Prostate gland (tissue), 2 donors: ENCODE measurements at regions not wholly inside any gene's neighbourhood (a gene's known extent, or its start where the extent isn't known, plus 50 kb on each side); places are given as distances from the start of the nearest gene placed in this dataset.

Experiments used
- POLR2A ChIP-seq: fragments of 450-650 bp; IDR thresholded peaks from one replicate; pipeline ENCODE4 v1.6.1; 2016; ENCODE audit warnings: antibody characterized with exemption, mild to moderate bottlenecking
- POLR2AphosphoS5 ChIP-seq: sonication (generic); formaldehyde crosslinking; IDR thresholded peaks from one replicate; pipeline ENCODE4 v1.6.1; 2017; ENCODE audit warnings: antibody characterized with exemption
- TF ChIP-seq, protein P1 (sequence below), 4 experiments: fragments of 200-600 bp in 2 of 4; fragments of 450-650 bp in 2 of 4; sonication (generic) in 2 of 4; IDR thresholded peaks; 1 replicate in 3 of 4; 2 replicates in 1 of 4; pipeline ENCODE4 v1.5.1; 2016 to 2019; ENCODE audit warnings: antibody characterized with exemption in 4 of 4, mild to moderate bottlenecking in 2 of 4, moderate library complexity in 2 of 4

DNA sequence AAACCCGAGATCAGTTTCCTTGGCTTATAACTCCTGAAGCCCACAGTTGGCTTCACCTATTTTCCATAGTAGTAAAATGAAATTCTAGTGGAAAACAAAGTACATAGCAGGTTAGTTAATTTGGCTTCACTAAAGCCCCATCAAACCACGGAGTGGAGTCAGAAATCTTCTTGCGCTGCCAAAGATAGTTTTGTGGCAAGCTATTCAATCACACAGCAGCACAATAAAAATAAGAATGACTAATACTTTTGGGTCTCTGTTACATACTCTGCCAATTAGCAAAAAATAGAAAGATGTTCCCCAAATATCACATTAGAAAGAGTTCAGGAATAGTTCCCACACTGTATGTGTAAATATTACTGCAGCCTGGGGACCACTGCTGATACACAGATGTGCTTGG, 175.2 kb upstream of the NOL4 start:
- TF ChIP-seq, protein P1, sequence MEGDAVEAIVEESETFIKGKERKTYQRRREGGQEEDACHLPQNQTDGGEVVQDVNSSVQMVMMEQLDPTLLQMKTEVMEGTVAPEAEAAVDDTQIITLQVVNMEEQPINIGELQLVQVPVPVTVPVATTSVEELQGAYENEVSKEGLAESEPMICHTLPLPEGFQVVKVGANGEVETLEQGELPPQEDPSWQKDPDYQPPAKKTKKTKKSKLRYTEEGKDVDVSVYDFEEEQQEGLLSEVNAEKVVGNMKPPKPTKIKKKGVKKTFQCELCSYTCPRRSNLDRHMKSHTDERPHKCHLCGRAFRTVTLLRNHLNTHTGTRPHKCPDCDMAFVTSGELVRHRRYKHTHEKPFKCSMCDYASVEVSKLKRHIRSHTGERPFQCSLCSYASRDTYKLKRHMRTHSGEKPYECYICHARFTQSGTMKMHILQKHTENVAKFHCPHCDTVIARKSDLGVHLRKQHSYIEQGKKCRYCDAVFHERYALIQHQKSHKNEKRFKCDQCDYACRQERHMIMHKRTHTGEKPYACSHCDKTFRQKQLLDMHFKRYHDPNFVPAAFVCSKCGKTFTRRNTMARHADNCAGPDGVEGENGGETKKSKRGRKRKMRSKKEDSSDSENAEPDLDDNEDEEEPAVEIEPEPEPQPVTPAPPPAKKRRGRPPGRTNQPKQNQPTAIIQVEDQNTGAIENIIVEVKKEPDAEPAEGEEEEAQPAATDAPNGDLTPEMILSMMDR (IDR thresholded peaks at IDR 0.05) = no peak
- TF ChIP-seq POLR2A (no peak), POLR2AphosphoS5 (no peak)
